ENCODE measurements at regions not wholly inside any gene's neighbourhood (a gene's known extent, or its start where the extent isn't known, plus 50 kb on each side); places are given as distances from the start of the nearest gene placed in this dataset.
"Not testable (repeated sequence)": the region's sequence is repeated elsewhere in the genome, so short reads cannot be mapped to it uniquely, and the experiment has no call there.

GRCh38 chr20:51167911-51168310 lies 145.0 kb upstream of the KCNG1 start:
- CTCF ChIA-PET; BruUV-seq (replicated peaks); H4K20me1 ChIP-seq (ENCODE audit: insufficient read depth, low read length); H3K18ac ChIP-seq (ENCODE audit: low read depth, low read length); POLR2A ChIA-PET (ENCODE audit: unreplicated experiment); H3K4me2 ChIP-seq (ENCODE audit: low read depth, low read length); H2BK15ac ChIP-seq (ENCODE audit: low read depth, low read length); H2BK5ac ChIP-seq (ENCODE audit: low read depth, low read length, poor library complexity, severe bottlenecking); H3K27ac ChIP-seq (ENCODE audit: insufficient read depth, low read length); H3K36me3 ChIP-seq (ENCODE audit: control insufficient read depth, insufficient read depth, low read length); H3K4ac ChIP-seq (ENCODE audit: low read depth, low read length); H3K4me1 ChIP-seq (ENCODE audit: control insufficient read depth, insufficient read depth, low read length); H3K4me3 ChIP-seq (ENCODE audit: insufficient read depth, low read depth, low read length); intact Hi-C loops (cut with micrococcal nuclease); ATAC-seq (ENCODE audit: low read depth); dilution Hi-C loops (cut with HindIII; ENCODE audit: low sequenced_read_pairs, unreplicated experiment); in situ Hi-C loops (cut with MboI; ENCODE audit: low sequenced_read_pairs); H2BK120ac ChIP-seq (ENCODE audit: low read depth, low read length); H3K9me1 ChIP-seq (ENCODE audit: insufficient read depth, low read length); H3K9me3 ChIP-seq (ENCODE audit: control insufficient read depth, insufficient read depth, low read length); H4K91ac ChIP-seq (ENCODE audit: insufficient read depth, low read depth, low read length); H3K56ac ChIP-seq (ENCODE audit: extremely low read depth, insufficient read depth, low read length); H4K8ac ChIP-seq (ENCODE audit: low read depth in 2 of 2, low read length in 2 of 2); H2AK9ac ChIP-seq (replicated peaks; ENCODE audit: low read depth, low read length, poor library complexity); H4K5ac ChIP-seq (ENCODE audit: low read depth, low read length); H2AFZ ChIP-seq (replicated peaks; ENCODE audit: low read length, poor library complexity); H2BK20ac ChIP-seq (ENCODE audit: low read depth, low read length); H3K79me1 ChIP-seq (ENCODE audit: low read depth in 1 of 2, low read length in 2 of 2); DNase-seq; H3K9ac ChIP-seq (ENCODE audit: low read depth, low read length); H3K23ac ChIP-seq (ENCODE audit: low read depth, low read length); H3K14ac ChIP-seq (replicated peaks; ENCODE audit: low read depth, low read length); H2AK5ac ChIP-seq (ENCODE audit: low read depth, low read length): not testable (repeated sequence)
- WGBS, 2 experiments (ENCODE audit: extremely low coverage in 2 of 2, insufficient read length in 1 of 2) = 100% methylated on average over 2 of the region's 4 CpGs; no CpG with 5 or more reads in 1 of the 2 experiments
- H3K27me3 ChIP-seq (ENCODE audit: control insufficient read depth, insufficient read depth, low read length) = peaks cover 26% of the 10 kb centered on the region

Data from IMR-90 (cell line).